ENCODE measurements at regions not wholly inside any gene's neighbourhood (a gene's known extent, or its start where the extent isn't known, plus 50 kb on each side); places are given as distances from the start of the nearest gene placed in this dataset.

- DNase-seq (ENCODE audit: low spot score) = no peak
Observed at GRCh38 chr5:82850393-82850792, 226.8 kb downstream of the TMEM167A start.

- no peak for DNase-seq (ENCODE audit: low spot score)
Observed at GRCh38 chr5:82849885-82850284, 227.3 kb downstream of the TMEM167A start.

GRCh38 chr5:82847562-82847961, 229.6 kb downstream of the TMEM167A start:
- no peak for DNase-seq (ENCODE audit: low spot score)

DNA sequence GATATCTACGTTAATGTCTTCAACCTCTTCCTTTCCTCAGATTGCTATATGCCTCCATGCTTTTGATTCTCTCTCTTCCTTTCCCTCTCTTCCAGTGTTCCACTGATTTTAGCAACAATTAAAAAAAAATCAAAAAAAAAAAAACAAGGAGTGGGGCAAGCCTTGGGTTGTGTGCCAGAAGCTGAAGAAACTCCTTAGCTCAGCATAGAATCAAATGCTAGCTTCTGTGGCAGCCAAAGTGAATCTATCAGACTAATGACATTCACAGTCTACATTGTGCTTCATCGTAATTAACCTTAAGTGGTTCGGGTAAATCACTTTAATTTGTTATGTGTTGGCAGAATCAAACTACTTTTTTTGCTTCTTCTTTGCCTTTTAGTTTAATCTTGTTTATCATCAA, 237.3 kb downstream of the TMEM167A start:
- DNase-seq (ENCODE audit: low spot score) = no peak

DNA sequence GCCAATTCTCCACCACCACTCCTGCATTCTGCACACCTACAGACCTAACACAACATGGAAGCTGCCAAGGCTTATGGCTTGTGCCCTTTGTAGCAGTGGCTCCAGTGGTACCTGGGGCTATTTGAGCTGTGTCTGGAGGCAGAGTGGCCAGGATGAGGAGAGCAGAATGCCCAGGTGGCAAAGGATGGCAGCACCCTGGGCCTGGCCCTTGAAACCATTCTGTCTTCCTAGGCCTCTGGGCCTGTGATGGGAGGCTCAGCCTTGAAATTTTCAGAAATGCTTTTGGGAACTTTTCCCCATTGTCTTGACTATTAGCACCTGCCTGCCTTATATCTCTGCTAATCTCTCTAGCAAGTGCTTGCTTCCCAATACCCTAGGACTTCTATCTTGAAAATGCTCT, 241.7 kb downstream of the TMEM167A start:
- DNase-seq (ENCODE audit: low spot score) = no peak

- DNase-seq (ENCODE audit: low spot score) = no peak
Observed at GRCh38 chr5:82834151-82834550, 243.0 kb downstream of the TMEM167A start.

GRCh38 chr5:82833277-82833676, 243.9 kb downstream of the TMEM167A start:
- no peak for DNase-seq (ENCODE audit: low spot score)

DNA sequence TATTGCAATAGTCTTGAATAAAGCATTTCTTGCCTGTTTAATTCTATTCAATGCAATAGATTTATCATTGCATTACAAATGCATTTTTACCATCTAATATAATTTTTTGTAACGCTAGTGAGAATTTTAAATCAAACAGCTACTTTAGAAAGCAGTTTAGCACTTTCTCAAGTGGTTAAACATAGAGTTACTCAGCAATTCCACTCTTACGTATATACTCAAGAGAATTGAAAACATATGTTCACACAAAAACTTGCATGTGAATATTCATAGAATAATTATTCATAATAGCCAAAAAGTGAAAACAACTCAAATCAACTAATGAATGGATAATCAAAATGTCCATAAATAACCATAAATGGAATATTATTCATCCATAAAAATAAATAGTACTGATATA, 244.7 kb downstream of the TMEM167A start:
- no peak for DNase-seq (ENCODE audit: low spot score)

DNA sequence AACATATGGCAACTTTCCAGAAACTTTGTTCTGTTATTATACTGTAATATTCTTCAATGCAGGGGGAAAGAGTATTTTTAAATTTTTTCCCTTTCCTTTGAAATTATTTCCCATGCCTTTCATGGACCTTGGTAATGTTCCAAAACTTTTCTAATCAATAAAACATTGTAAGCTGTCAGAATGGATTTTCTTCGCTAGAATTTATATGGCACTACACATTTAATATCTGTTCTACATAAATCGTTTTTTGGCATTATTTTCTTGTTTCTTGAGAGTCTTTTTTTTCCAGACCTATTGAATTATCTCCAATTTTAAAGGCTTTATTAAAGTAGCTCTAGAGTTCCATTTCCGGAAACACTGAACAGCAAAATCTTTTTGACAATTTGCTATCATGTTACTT, 249.0 kb downstream of the TMEM167A start:
- no peak for DNase-seq (ENCODE audit: low spot score)

DNA sequence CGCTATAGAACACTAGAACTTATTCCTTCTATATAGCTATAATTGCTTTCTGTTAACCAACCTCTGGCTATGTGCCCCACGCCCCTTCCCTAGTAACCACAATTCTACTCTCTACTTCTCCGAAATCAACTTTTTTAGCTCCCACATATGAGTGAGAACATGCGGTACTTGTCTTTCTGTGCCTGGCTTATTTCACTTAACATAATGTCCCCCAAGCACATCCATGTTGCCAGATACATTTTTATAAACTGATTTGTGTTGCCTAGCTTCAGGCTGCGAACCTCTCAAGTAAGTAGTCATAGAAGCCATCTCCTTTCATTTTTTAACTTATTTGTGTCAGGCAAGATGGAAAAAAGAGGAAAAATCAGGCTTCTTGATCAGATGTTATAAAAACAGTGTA, 249.5 kb downstream of the TMEM167A start:
- DNase-seq (ENCODE audit: low spot score) = no peak

DNA sequence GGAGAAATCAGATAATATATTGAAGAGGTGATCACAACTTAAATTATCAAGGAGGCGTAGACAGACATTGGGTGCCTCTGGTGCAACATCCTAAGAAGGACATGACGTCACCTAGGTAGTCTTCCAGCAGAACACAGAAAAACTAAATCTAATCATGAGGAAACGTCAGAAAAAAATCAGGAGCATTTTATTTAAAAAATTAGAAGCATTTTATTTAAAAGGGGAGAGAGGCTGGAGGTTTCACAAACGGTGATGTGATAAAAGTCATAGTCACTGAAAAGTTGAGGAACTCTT, 254.6 kb downstream of the TMEM167A start:
- no peak for DNase-seq (ENCODE audit: low spot score)

- DNase-seq (ENCODE audit: low spot score) = no peak
Observed at GRCh38 chr5:82821846-82822633, 255.2 kb downstream of the TMEM167A start.

- DNase-seq (ENCODE audit: low spot score) = no peak
Observed at GRCh38 chr5:82820961-82821845, 256.0 kb downstream of the TMEM167A start.

GRCh38 chr5:82820188-82820587, 257.0 kb downstream of the TMEM167A start:
- no peak for DNase-seq (ENCODE audit: low spot score)

- DNase-seq (ENCODE audit: low spot score) = no peak
Observed at GRCh38 chr5:82817897-82818676, 259.1 kb downstream of the TMEM167A start.

GRCh38 chr5:82816926-82817325, 260.3 kb downstream of the TMEM167A start:
- no peak for DNase-seq (ENCODE audit: low spot score)

- DNase-seq (ENCODE audit: low spot score) = peak; percentile 4
Observed at GRCh38 chr5:82815871-82816270, 261.3 kb downstream of the TMEM167A start.

- DNase-seq (ENCODE audit: low spot score) = no peak
Observed at GRCh38 chr5:82813861-82814260, 263.3 kb downstream of the TMEM167A start.

DNA sequence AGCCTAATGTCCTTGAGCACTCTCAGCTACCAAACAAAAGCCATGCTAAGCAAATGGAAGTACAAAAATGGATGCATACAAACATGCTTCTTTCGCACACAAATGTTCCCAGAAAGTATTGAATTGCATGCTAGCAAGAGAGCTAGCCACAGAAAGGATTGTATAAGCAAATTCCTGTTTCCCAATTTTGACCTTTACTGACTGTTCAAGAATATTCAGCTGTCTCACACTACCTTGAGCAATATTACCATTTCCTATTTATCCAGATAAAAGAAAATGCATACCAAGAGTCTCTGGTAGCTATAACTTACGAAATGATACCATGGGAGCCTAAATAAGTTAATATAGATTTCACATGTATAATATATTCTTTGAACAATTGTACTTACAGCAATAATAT, 264.6 kb downstream of the TMEM167A start:
- DNase-seq (ENCODE audit: low spot score) = peak; percentile 4

DNA sequence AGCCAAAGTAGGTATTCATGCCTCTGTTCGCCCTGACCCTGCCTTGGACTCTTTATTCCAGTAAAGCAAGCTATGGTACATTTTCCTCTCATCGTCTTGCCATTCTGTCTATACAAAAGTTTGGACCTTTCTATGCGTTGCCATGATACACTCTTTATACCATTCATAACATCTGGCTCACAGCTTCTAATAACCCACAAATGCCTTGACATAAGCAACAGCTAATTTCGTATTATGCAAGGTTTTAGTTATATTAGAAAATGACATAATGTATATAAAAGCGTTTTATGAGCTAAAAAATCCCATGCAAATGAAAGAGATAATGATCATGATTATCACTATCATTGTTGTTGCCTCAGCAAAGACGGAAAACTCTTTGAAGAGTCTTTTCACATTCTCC, 265.7 kb downstream of the TMEM167A start:
- DNase-seq (ENCODE audit: low spot score) = no peak

- no peak for DNase-seq (ENCODE audit: low spot score)
Observed at GRCh38 chr5:82809420-82810143, 267.6 kb downstream of the TMEM167A start.

GRCh38 chr5:82808960-82809359, 268.2 kb downstream of the TMEM167A start:
- DNase-seq (ENCODE audit: low spot score) = no peak
